ENCODE measurements at regions not wholly inside any gene's neighbourhood (a gene's known extent, or its start where the extent isn't known, plus 50 kb on each side); places are given as distances from the start of the nearest gene placed in this dataset.

DNA sequence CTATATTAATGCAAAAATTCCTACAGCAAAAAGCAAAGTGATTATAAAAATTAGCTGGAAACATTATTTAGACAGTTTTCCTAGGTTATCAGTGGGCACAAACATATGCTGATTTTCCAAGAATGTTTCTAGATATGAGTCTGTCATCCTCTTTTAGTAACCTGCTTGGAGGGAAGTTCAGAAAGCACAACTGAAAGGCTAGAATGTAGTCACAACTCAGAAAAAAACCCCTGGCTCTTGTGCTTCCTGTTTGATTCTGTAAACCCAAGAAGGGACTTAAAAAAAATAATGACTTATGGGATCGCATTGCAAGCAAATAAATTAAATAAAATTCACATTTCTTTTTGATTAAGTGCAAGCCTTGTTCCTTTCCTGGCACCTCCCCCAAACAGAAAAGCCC lies 708.4 kb upstream of the EPHA7 start:
- CTCF ChIA-PET, result no interaction called here

DNA sequence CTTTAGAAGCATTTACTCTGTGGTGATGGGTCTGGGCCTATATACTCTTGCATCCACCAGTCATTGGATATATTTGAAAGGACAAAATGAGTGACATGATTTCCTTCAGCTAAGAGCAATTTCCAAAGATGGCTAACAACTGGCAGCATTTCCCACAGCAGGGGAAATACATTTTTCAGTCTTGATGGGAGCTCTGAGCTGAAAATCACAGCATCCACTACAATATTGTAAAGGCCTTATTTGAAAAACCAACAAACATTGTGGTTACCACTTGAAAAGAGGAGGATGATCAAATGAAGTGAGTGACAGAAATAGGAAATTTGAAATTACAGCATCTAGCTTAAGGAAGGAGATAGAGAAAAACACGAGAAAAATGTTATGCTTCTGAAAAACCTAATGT lies 705.0 kb upstream of the EPHA7 start:
- H3K4me1 ChIP-seq (ENCODE audit: control extremely low read depth in 1 of 4, control insufficient read depth in 4 of 4, insufficient read depth in 4 of 4, low read length in 3 of 4), result no peaks in the 10 kb centered on the region
- DNase-seq, result no peak
- H3K36me3 ChIP-seq (ENCODE audit: control insufficient read depth in 4 of 4, insufficient read depth in 4 of 4, low read length in 3 of 4), result no peaks in the 10 kb centered on the region
- H3K27ac ChIP-seq (ENCODE audit: insufficient read depth in 1 of 2, low read depth in 1 of 2, low read length in 2 of 2, poor library complexity in 1 of 2, severe bottlenecking in 2 of 2), result no peak overlapping the region
- CTCF ChIA-PET, result no interaction called here
- H3K4me3 ChIP-seq (ENCODE audit: control insufficient read depth in 1 of 7, extremely low read depth in 1 of 7, insufficient read depth in 4 of 7, low read depth in 2 of 7, low read length in 6 of 7), result no peak overlapping the region
- POLR2A ChIA-PET, result no interaction called here
- H3K27me3 ChIP-seq (replicated peaks in 2 of 5; ENCODE audit: control insufficient read depth in 4 of 5, insufficient read depth in 5 of 5, low read length in 4 of 5), result no peaks in the 10 kb centered on the region
- no peaks in the 10 kb centered on the region for H3K9me3 ChIP-seq (ENCODE audit: control extremely low read depth in 1 of 5, control insufficient read depth in 4 of 5, insufficient read depth in 2 of 5, low read depth in 1 of 5, low read length in 4 of 5)
- 88% methylated on average over 1 of the region's 1 CpG for WGBS (ENCODE audit: insufficient coverage)

More for the DNA sequence above, 708.4 kb upstream of the EPHA7 start:
- H3K27me3 ChIP-seq (replicated peaks in 2 of 5; ENCODE audit: control insufficient read depth in 4 of 5, insufficient read depth in 5 of 5, low read length in 4 of 5), result no peaks in the 10 kb centered on the region
- H3K4me3 ChIP-seq (ENCODE audit: control insufficient read depth in 1 of 7, extremely low read depth in 1 of 7, insufficient read depth in 4 of 7, low read depth in 2 of 7, low read length in 6 of 7), result no peak overlapping the region
- WGBS (ENCODE audit: insufficient coverage), result no CpG with 5 or more reads among the region's 1 CpG
- no peaks in the 10 kb centered on the region for H3K36me3 ChIP-seq (ENCODE audit: control insufficient read depth in 4 of 4, insufficient read depth in 4 of 4, low read length in 3 of 4)
- DNase-seq, result no peak
- H3K27ac ChIP-seq (ENCODE audit: insufficient read depth in 1 of 2, low read depth in 1 of 2, low read length in 2 of 2, poor library complexity in 1 of 2, severe bottlenecking in 2 of 2), result no peak overlapping the region
- POLR2A ChIA-PET, result no interaction called here
- H3K4me1 ChIP-seq (ENCODE audit: control extremely low read depth in 1 of 4, control insufficient read depth in 4 of 4, insufficient read depth in 4 of 4, low read length in 3 of 4), result no peaks in the 10 kb centered on the region
- no peaks in the 10 kb centered on the region for H3K9me3 ChIP-seq (ENCODE audit: control extremely low read depth in 1 of 5, control insufficient read depth in 4 of 5, insufficient read depth in 2 of 5, low read depth in 1 of 5, low read length in 4 of 5)

DNA sequence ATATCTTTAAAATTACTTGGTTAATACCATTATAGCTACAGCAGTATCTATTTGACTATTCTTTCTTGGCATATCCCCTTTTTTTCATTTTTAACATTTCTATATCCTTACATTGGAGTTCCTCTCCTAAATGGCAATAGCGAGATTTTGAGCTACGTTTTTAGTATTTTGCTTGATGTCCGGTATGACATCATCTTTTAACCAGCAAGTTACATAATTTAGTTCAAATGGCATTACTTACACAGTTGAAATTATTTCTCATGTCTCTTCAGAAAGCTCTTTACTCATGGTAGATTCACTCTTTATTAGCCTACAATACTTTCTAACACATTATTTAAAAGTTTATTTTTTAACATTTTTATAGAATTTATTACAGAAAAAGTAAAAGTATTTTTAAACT lies 701.7 kb upstream of the EPHA7 start:
- no peak for DNase-seq
- Histone ChIP-seq H3K27me3 (replicated peaks in 2 of 5; ENCODE audit: control insufficient read depth in 4 of 5, insufficient read depth in 5 of 5, low read length in 4 of 5) (no peaks in the 10 kb centered on the region), H3K4me1 (ENCODE audit: control extremely low read depth in 1 of 4, control insufficient read depth in 4 of 4, insufficient read depth in 4 of 4, low read length in 3 of 4) (no peaks in the 10 kb centered on the region), H3K9me3 (ENCODE audit: control extremely low read depth in 1 of 5, control insufficient read depth in 4 of 5, insufficient read depth in 2 of 5, low read depth in 1 of 5, low read length in 4 of 5) (no peaks in the 10 kb centered on the region), H3K27ac (ENCODE audit: insufficient read depth in 1 of 2, low read depth in 1 of 2, low read length in 2 of 2, poor library complexity in 1 of 2, severe bottlenecking in 2 of 2) (no peak overlapping the region), H3K36me3 (ENCODE audit: control insufficient read depth in 4 of 4, insufficient read depth in 4 of 4, low read length in 3 of 4) (no peaks in the 10 kb centered on the region), H3K4me3 (ENCODE audit: control insufficient read depth in 1 of 7, extremely low read depth in 1 of 7, insufficient read depth in 4 of 7, low read depth in 2 of 7, low read length in 6 of 7) (no peak overlapping the region)
- ChIA-PET POLR2A (no interaction called here), CTCF (no interaction called here)
- WGBS (ENCODE audit: insufficient coverage), result 95% methylated on average over 3 of the region's 3 CpGs

GRCh38 chr6:94099072-94099471 lies 679.7 kb upstream of the EPHA7 start:
- Histone ChIP-seq H3K27me3 (replicated peaks in 2 of 5; ENCODE audit: control insufficient read depth in 4 of 5, insufficient read depth in 5 of 5, low read length in 4 of 5) (no peaks in the 10 kb centered on the region), H3K9me3 (ENCODE audit: control extremely low read depth in 1 of 5, control insufficient read depth in 4 of 5, insufficient read depth in 2 of 5, low read depth in 1 of 5, low read length in 4 of 5) (no peaks in the 10 kb centered on the region), H3K4me3 (ENCODE audit: control insufficient read depth in 1 of 7, extremely low read depth in 1 of 7, insufficient read depth in 4 of 7, low read depth in 2 of 7, low read length in 6 of 7) (no peak overlapping the region), H3K36me3 (ENCODE audit: control insufficient read depth in 4 of 4, insufficient read depth in 4 of 4, low read length in 3 of 4) (no peaks in the 10 kb centered on the region), H3K27ac (ENCODE audit: insufficient read depth in 1 of 2, low read depth in 1 of 2, low read length in 2 of 2, poor library complexity in 1 of 2, severe bottlenecking in 2 of 2) (no peak overlapping the region), H3K4me1 (ENCODE audit: control extremely low read depth in 1 of 4, control insufficient read depth in 4 of 4, insufficient read depth in 4 of 4, low read length in 3 of 4) (no peaks in the 10 kb centered on the region)
- DNase-seq, result no peak
- 93% methylated on average over 2 of the region's 4 CpGs for WGBS (ENCODE audit: insufficient coverage)
- ChIA-PET CTCF (no interaction called here), POLR2A (no interaction called here)

DNA sequence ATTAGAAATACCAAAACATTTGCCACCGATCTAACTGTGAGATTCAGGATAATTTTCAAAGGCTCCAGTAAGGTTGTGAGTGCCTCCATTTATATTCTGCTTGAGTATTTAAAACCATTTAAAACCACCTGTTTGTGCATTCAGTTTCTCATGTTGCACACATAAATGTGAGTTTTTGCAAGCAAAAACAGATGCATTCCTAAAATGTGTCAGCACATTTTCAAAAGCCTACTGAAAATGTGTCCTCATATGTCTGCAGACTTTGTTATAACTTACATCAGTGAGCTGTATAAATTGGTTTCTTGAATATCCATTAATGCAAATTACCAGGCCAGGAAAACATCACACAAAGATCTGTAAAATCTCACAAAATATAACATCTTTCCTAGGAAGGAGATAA lies 676.6 kb upstream of the EPHA7 start:
- DNase-seq, result no peak
- no peak overlapping the region for H3K27ac ChIP-seq (ENCODE audit: insufficient read depth in 1 of 2, low read depth in 1 of 2, low read length in 2 of 2, poor library complexity in 1 of 2, severe bottlenecking in 2 of 2)
- ChIA-PET POLR2A (no interaction called here), CTCF (no interaction called here)
- no peaks in the 10 kb centered on the region for H3K27me3 ChIP-seq (replicated peaks in 2 of 5; ENCODE audit: control insufficient read depth in 4 of 5, insufficient read depth in 5 of 5, low read length in 4 of 5)
- WGBS (ENCODE audit: insufficient coverage), result no CpG with 5 or more reads among the region's 1 CpG
- no peaks in the 10 kb centered on the region for H3K4me1 ChIP-seq (ENCODE audit: control extremely low read depth in 1 of 4, control insufficient read depth in 4 of 4, insufficient read depth in 4 of 4, low read length in 3 of 4)
- H3K9me3 ChIP-seq (ENCODE audit: control extremely low read depth in 1 of 5, control insufficient read depth in 4 of 5, insufficient read depth in 2 of 5, low read depth in 1 of 5, low read length in 4 of 5), result no peaks in the 10 kb centered on the region
- H3K4me3 ChIP-seq (ENCODE audit: control insufficient read depth in 1 of 7, extremely low read depth in 1 of 7, insufficient read depth in 4 of 7, low read depth in 2 of 7, low read length in 6 of 7), result no peak overlapping the region
- no peaks in the 10 kb centered on the region for H3K36me3 ChIP-seq (ENCODE audit: control insufficient read depth in 4 of 4, insufficient read depth in 4 of 4, low read length in 3 of 4)

DNA sequence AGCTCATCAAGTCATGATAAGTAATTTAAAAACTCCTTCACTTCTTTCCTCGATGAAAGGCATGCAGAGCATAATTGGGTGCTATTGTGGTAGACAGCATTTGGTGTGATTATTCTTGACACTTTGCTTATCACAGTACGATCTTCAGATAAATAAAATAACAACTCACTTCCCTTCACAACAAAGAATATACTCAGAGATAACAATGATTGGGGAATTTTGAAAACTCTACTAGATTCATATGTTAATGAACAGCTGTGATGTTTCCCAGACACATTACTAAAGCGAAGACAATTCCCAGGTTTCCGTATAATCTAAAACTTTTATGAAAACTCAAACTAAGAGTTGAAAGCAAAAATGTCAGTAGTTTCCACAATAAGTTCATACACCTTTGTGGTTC lies 670.6 kb upstream of the EPHA7 start:
- H3K27me3 ChIP-seq (replicated peaks in 2 of 5; ENCODE audit: control insufficient read depth in 4 of 5, insufficient read depth in 5 of 5, low read length in 4 of 5), result no peaks in the 10 kb centered on the region
- no peak for DNase-seq
- 100% methylated on average over 1 of the region's 4 CpGs for WGBS (ENCODE audit: insufficient coverage)
- H3K9me3 ChIP-seq (ENCODE audit: control extremely low read depth in 1 of 5, control insufficient read depth in 4 of 5, insufficient read depth in 2 of 5, low read depth in 1 of 5, low read length in 4 of 5), result peaks cover 0 to 2% (median 0%) of the 10 kb centered on the region in 5 experiments
- H3K36me3 ChIP-seq (ENCODE audit: control insufficient read depth in 4 of 4, insufficient read depth in 4 of 4, low read length in 3 of 4), result no peaks in the 10 kb centered on the region
- ChIA-PET CTCF (no interaction called here), POLR2A (no interaction called here)
- no peak overlapping the region for H3K4me3 ChIP-seq (ENCODE audit: control insufficient read depth in 1 of 7, extremely low read depth in 1 of 7, insufficient read depth in 4 of 7, low read depth in 2 of 7, low read length in 6 of 7)
- no peak overlapping the region for H3K27ac ChIP-seq (ENCODE audit: insufficient read depth in 1 of 2, low read depth in 1 of 2, low read length in 2 of 2, poor library complexity in 1 of 2, severe bottlenecking in 2 of 2)
- H3K4me1 ChIP-seq (ENCODE audit: control extremely low read depth in 1 of 4, control insufficient read depth in 4 of 4, insufficient read depth in 4 of 4, low read length in 3 of 4), result no peaks in the 10 kb centered on the region

DNA sequence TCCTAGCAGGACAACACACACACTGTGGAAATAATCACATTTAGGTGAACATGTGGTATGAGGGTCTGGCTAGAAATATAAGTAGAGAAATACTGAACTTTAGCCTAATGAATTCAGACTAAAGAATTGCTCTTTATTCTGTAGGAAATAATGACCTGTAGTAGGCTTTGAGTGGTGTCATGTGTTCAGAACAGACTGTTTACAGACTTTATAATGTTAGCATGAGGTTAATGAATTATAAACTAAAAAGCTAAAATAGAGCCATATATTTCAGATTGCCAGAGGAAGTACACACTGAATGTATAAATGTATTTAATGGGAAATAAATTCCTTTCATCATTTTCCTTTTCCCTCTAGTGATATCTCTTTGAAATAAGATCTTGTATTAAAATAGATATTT lies 669.5 kb upstream of the EPHA7 start:
- DNase-seq, result no peak
- Histone ChIP-seq H3K36me3 (ENCODE audit: control insufficient read depth in 4 of 4, insufficient read depth in 4 of 4, low read length in 3 of 4) (no peaks in the 10 kb centered on the region), H3K4me3 (ENCODE audit: control insufficient read depth in 1 of 7, extremely low read depth in 1 of 7, insufficient read depth in 4 of 7, low read depth in 2 of 7, low read length in 6 of 7) (no peak overlapping the region), H3K27ac (ENCODE audit: insufficient read depth in 1 of 2, low read depth in 1 of 2, low read length in 2 of 2, poor library complexity in 1 of 2, severe bottlenecking in 2 of 2) (no peak overlapping the region), H3K4me1 (ENCODE audit: control extremely low read depth in 1 of 4, control insufficient read depth in 4 of 4, insufficient read depth in 4 of 4, low read length in 3 of 4) (no peaks in the 10 kb centered on the region), H3K9me3 (ENCODE audit: control extremely low read depth in 1 of 5, control insufficient read depth in 4 of 5, insufficient read depth in 2 of 5, low read depth in 1 of 5, low read length in 4 of 5) (peaks cover 0 to 2% (median 0%) of the 10 kb centered on the region in 5 experiments), H3K27me3 (replicated peaks in 2 of 5; ENCODE audit: control insufficient read depth in 4 of 5, insufficient read depth in 5 of 5, low read length in 4 of 5) (no peaks in the 10 kb centered on the region)
- ChIA-PET POLR2A (no interaction called here), CTCF (interaction anchor here (0.5 kb wide), 1 partner anchor 39 kb away, joined by 3 read pairs; no protein-coding TSS in a partner anchor)

GRCh38 chr6:94074764-94075163 lies 655.4 kb upstream of the EPHA7 start:
- WGBS (ENCODE audit: insufficient coverage), result 39% methylated on average over 2 of the region's 3 CpGs
- Histone ChIP-seq H3K4me1 (ENCODE audit: control extremely low read depth in 1 of 4, control insufficient read depth in 4 of 4, insufficient read depth in 4 of 4, low read length in 3 of 4) (no peaks in the 10 kb centered on the region), H3K9me3 (ENCODE audit: control extremely low read depth in 1 of 5, control insufficient read depth in 4 of 5, insufficient read depth in 2 of 5, low read depth in 1 of 5, low read length in 4 of 5) (no peaks in the 10 kb centered on the region), H3K27ac (ENCODE audit: insufficient read depth in 1 of 2, low read depth in 1 of 2, low read length in 2 of 2, poor library complexity in 1 of 2, severe bottlenecking in 2 of 2) (no peak overlapping the region), H3K4me3 (ENCODE audit: control insufficient read depth in 1 of 7, extremely low read depth in 1 of 7, insufficient read depth in 4 of 7, low read depth in 2 of 7, low read length in 6 of 7) (no peak overlapping the region), H3K36me3 (ENCODE audit: control insufficient read depth in 4 of 4, insufficient read depth in 4 of 4, low read length in 3 of 4) (no peaks in the 10 kb centered on the region), H3K27me3 (replicated peaks in 2 of 5; ENCODE audit: control insufficient read depth in 4 of 5, insufficient read depth in 5 of 5, low read length in 4 of 5) (no peaks in the 10 kb centered on the region)
- no peak for DNase-seq
- ChIA-PET POLR2A (no interaction called here), CTCF (no interaction called here)

Data from common myeloid progenitor, CD34-positive (primary cell).